H1 (cell line): ENCODE measurements at regions not wholly inside any gene's neighbourhood (a gene's known extent, or its start where the extent isn't known, plus 50 kb on each side); places are given as distances from the start of the nearest gene placed in this dataset.

Experiments used
- CTCF ChIP-seq, 3 experiments: IDR thresholded peaks; 1 replicate in 2 of 3; 2 replicates in 1 of 3; pipeline versions ENCODE4 v1.5.1 to v1.6.1; 2011; ENCODE audit warnings: low read length in 3 of 3, mild to moderate bottlenecking in 3 of 3, inconsistent platforms in 2 of 3, low read depth in 1 of 3, moderate library complexity in 1 of 3; ENCODE audit not compliant: insufficient read depth in 1 of 3; ENCODE audit errors: control extremely low read depth in 1 of 3
- POLR2A ChIP-seq, 2 experiments: IDR thresholded peaks; 1 replicate in 1 of 2; 2 replicates in 1 of 2; pipeline ENCODE4 v1.6.1; 2011; ENCODE audit warnings: low read depth in 2 of 2, low read length in 2 of 2, mild to moderate bottlenecking in 2 of 2; ENCODE audit errors: control extremely low read depth in 1 of 2
- RXRA ChIP-seq: IDR thresholded peaks from 2 replicates; pipeline ENCODE4 v1.6.1; 2011; ENCODE audit warnings: low read depth, mild to moderate bottlenecking, low read length, moderate library complexity; ENCODE audit not compliant: insufficient read depth
- ZNF274 ChIP-seq: IDR thresholded peaks from 2 replicates; pipeline ENCODE4 v1.7.0; 2012; ENCODE audit warnings: low read length, borderline replicate concordance; ENCODE audit errors: extremely low read depth
- TF ChIP-seq, protein P1 (sequence below): IDR thresholded peaks from 2 replicates; pipeline ENCODE4 v1.6.1; 2011; ENCODE audit warnings: low read length, improper control_type of control experiment

GRCh38 chr5:157915638-157916037 lies 56.7 kb upstream of the CLINT1 start:
- TF ChIP-seq CTCF (IDR thresholded peaks at IDR 0.05; ENCODE audit: control extremely low read depth in 1 of 3, insufficient read depth in 1 of 3, low read depth in 1 of 3, low read length in 3 of 3) (no peak), ZNF274 (no peak), RXRA (no peak), POLR2A (IDR thresholded peaks at IDR 0.05; ENCODE audit: control extremely low read depth in 1 of 2, low read depth in 2 of 2, low read length in 2 of 2) (no peak)
- TF ChIP-seq, protein P1, sequence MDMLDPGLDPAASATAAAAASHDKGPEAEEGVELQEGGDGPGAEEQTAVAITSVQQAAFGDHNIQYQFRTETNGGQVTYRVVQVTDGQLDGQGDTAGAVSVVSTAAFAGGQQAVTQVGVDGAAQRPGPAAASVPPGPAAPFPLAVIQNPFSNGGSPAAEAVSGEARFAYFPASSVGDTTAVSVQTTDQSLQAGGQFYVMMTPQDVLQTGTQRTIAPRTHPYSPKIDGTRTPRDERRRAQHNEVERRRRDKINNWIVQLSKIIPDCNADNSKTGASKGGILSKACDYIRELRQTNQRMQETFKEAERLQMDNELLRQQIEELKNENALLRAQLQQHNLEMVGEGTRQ = no peak
